Astrocyte of the cerebellum (primary cell): ENCODE measurements at regions not wholly inside any gene's neighbourhood (a gene's known extent, or its start where the extent isn't known, plus 50 kb on each side); places are given as distances from the start of the nearest gene placed in this dataset.
"Not testable (repeated sequence)": the region's sequence is repeated elsewhere in the genome, so short reads cannot be mapped to it uniquely, and the experiment has no call there.

Experiments
- DNase-seq: peaks from one replicate; pipeline ENCODE4 v3.0.0-alpha.2; 2011; ENCODE audit warnings: low read depth
- H3K4me3 ChIP-seq: 2 replicates; pipeline ENCODE4 v1.5.1; 2011; ENCODE audit warnings: mild to moderate bottlenecking, low read depth, low read length, moderate library complexity
- in situ Hi-C: cut with HindIII; loops from 2 replicates; pipeline ENCODE4 v1.10.0; 2017; ENCODE audit warnings: low sequenced_read_pairs
- TF ChIP-seq, protein P1 (sequence below): IDR thresholded peaks from 2 replicates; pipeline ENCODE4 v1.5.1; 2012; ENCODE audit warnings: low read length, low read depth, moderate library complexity, mild to moderate bottlenecking; ENCODE audit errors: missing control alignments

DNA sequence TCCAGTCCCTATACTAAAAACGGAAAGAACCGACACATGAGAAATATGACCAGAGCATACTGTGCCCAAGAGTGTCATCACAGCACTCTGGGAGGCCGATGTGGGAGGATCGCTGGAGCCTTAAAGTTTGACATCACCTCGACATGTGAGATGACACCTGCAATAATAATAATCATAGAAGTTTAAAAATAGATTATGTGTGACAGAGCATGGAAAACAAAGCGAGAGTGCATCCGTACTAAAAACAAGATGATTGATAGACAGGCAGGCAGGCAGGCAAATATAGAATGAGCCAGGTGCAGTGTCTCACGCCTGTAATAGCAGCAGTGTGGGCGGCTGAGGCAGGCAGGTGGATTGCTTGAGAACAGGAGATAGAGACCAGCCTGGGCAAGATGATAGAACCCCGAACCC is 114.8 kb upstream of the ANKRD30BL start:
- no peak overlapping the region for H3K4me3 ChIP-seq
- no peak for DNase-seq
- in situ Hi-C loops: no loop called here
- TF ChIP-seq, protein P1, sequence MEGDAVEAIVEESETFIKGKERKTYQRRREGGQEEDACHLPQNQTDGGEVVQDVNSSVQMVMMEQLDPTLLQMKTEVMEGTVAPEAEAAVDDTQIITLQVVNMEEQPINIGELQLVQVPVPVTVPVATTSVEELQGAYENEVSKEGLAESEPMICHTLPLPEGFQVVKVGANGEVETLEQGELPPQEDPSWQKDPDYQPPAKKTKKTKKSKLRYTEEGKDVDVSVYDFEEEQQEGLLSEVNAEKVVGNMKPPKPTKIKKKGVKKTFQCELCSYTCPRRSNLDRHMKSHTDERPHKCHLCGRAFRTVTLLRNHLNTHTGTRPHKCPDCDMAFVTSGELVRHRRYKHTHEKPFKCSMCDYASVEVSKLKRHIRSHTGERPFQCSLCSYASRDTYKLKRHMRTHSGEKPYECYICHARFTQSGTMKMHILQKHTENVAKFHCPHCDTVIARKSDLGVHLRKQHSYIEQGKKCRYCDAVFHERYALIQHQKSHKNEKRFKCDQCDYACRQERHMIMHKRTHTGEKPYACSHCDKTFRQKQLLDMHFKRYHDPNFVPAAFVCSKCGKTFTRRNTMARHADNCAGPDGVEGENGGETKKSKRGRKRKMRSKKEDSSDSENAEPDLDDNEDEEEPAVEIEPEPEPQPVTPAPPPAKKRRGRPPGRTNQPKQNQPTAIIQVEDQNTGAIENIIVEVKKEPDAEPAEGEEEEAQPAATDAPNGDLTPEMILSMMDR: no peak

DNA sequence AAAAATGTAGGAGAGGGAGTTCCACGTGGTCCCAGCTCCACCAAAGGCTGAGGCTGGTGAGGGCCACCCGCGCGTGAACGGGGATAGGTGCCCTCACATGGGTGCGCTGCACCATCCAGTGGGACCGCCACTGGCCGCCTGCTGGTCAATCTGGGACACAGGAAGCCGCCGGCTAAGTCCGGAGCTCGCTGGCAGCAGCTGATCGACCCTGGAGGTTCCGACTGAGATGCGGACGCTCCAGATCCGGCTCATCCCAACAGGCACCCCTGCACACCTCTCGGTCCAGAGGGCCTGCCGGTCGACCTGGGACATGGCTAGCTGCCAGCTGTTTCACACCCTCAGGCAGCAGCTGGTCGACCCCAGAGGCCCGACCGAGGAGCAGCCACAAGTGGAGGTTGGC is 116.5 kb upstream of the ANKRD30BL start:
- DNase-seq: no peak
- H3K4me3 ChIP-seq: no peak overlapping the region
- TF ChIP-seq, protein P1: no peak
- in situ Hi-C loops: no loop called here

DNA sequence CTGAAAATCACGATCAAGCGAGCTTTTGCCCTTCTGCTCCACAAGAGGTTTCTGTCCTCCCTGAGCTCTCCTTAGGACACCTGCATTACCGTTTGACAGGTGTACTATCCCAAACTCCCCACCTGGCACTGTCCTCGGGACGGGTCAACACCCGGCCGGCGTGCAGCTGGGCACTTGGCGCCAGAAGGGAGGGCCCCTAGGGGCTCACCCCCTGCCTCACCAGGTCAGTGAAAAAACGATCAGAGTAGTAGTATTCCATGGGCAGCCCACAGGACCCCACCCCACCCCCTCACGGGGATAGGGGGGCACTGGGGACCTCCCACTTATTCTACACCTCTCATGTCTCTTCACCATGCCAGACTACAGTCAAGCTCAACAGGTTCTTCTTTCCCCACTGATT is 117.6 kb upstream of the ANKRD30BL start:
- no peak for DNase-seq
- H3K4me3 ChIP-seq: no peak overlapping the region
- TF ChIP-seq, protein P1: no peak

DNA sequence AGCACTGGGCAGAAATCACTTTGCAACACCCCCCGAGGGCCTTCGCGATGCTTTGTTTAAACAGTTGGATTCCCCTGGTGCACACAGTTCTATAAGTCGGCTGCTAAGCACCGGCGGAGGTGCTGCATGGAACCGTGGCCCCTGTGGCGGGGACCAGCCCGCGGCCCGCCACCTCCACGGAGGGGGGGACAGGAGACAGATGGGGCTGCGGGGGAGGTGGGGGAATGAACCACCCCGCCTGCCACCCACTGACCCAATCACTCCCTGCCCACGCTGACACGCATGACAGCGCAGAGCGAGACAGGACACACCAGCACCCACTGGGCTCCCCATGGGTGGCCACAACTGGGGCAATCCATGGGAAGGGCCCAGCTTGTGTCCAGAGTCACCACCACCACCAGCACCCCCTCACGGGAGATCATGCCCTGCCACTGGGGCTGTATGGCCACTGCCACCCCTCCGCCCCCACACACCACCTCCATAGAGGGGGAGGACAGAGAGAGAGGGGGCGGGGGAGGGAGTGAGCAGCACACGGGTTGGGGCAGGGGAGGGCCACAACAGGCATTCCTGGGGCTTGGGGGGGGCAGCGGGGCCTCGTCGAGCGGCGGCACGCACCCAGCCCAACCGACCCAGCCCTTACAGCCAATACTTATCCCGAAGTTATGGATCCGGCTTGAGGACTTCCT is 118.3 kb upstream of the ANKRD30BL start:
- in situ Hi-C loops: no loop called here
- TF ChIP-seq, protein P1: no peak
- no peak overlapping the region for H3K4me3 ChIP-seq
- DNase-seq: no peak

More for the DNA sequence above, 117.6 kb upstream of the ANKRD30BL start:
- in situ Hi-C loops: no loop called here

GRCh38 chr2:132280912-132281311 is 119.2 kb upstream of the ANKRD30BL start:
- H3K4me3 ChIP-seq: no peak overlapping the region
- DNase-seq: no peak
- TF ChIP-seq, protein P1: no peak
- in situ Hi-C loops: no loop called here

- in situ Hi-C loops, H3K4me3 ChIP-seq, DNase-seq: not testable (repeated sequence)
These were observed 120.4 kb upstream of the ANKRD30BL start for GRCh38 chr2:132282104-132282503.

DNA sequence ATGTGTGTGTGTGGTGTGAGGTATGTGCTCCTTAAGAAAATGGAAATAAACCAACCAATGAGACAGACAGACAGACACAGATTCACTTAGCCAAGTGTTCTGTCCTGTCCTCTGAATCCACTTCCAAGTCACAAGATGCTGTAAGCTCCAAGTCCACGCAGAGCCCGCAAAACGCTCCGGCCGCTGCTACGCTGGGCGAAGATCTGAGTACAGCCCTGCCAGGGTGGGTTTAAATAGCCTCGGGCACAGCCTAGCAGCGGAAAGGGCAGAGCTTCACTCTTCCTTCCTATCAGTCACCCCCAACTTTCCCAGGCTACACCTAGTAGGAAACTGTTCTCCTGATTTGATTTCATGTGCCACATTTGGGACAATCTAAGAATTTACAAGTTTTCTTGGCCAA is 121.2 kb upstream of the ANKRD30BL start:
- H3K4me3 ChIP-seq: no peak overlapping the region
- in situ Hi-C loops: no loop called here
- DNase-seq: no peak
- TF ChIP-seq, protein P1: no peak

- H3K4me3 ChIP-seq, in situ Hi-C loops, DNase-seq: not testable (repeated sequence)
These were observed 124.6 kb upstream of the ANKRD30BL start for GRCh38 chr2:132286289-132286911.

GRCh38 chr2:132287910-132288309 is 126.2 kb upstream of the ANKRD30BL start:
- DNase-seq, in situ Hi-C loops, H3K4me3 ChIP-seq: not testable (repeated sequence)

DNA sequence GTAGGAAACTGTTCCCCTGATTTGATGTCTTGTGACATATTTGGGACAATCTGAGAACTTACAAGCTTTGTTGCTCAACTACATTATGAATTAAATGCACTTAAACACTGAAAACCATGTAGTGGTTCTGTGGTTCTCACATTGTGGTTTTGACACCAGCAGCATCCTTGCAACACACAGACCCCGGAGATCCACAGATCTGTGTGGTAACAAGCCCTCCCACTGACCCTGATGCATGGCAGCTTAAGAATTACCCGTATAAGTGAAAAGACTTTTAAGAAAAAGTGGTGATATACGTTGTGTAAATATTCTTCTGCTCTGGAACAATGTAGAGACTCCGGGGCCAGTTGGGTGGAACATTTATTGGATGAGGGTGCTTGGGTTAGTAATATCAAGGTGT is 127.4 kb upstream of the ANKRD30BL start:
- H3K4me3 ChIP-seq, DNase-seq, in situ Hi-C loops: not testable (repeated sequence)

DNA sequence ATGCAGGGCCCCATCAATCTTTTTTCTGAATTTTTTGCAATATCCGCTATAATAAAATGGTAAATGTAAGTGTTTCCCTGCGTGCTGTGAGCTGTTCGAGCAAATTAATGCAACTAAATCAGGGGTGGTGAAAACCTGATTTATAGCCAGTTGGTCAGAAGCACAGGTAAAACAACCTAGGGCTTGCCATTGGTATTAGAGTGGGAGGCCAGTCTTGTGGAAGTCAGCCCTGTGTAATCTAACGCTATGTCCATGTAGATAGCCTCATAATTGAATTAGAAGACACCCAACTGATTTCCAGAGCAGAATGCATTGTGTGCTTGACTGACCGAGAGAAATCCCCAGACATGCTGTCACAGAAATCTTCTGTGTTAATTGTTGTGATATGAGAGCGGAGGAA is 126.8 kb upstream of the GPR39 start:
- DNase-seq, in situ Hi-C loops, H3K4me3 ChIP-seq: not testable (repeated sequence)
